T-helper 1 cell treated with Interleukin-12 subunit alpha and Interleukin-12 subunit beta and Interleukin-4 antibody, amounts not matched to agents 30 ng/mL and 1 ng/mL, for 36 hours (primary cell): ENCODE measurements at regions not wholly inside any gene's neighbourhood (a gene's known extent, or its start where the extent isn't known, plus 50 kb on each side); places are given as distances from the start of the nearest gene placed in this dataset.
"Not testable (repeated sequence)": the region's sequence is repeated elsewhere in the genome, so short reads cannot be mapped to it uniquely, and the experiment has no call there.

Source experiments
- intact Hi-C: fragments of 100-400 bp; cut with micrococcal nuclease; formaldehyde crosslinking; loops from one replicate; pipeline ENCODE4 v1.15.1; 2024

DNA sequence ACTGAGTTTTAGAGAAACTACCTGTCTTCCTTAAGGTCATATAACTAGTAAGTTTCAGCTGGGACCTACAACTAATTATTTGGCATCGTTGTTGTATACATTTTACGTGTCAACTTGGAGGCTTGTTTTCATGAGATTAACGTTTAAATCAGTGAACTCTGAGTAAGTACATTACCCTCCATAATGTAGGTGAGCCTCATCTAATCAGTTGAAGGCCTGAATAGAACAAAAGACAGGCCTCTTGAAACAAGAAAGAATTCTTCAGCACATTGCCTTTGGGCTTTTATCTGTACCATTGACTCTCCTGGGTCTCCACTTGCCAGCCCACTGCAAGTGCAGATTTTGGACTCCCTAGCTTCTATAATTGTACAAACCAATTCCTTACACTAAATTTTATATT, 364.6 kb downstream of the ADGRL2 start:
- intact Hi-C loops: no loop called here

DNA sequence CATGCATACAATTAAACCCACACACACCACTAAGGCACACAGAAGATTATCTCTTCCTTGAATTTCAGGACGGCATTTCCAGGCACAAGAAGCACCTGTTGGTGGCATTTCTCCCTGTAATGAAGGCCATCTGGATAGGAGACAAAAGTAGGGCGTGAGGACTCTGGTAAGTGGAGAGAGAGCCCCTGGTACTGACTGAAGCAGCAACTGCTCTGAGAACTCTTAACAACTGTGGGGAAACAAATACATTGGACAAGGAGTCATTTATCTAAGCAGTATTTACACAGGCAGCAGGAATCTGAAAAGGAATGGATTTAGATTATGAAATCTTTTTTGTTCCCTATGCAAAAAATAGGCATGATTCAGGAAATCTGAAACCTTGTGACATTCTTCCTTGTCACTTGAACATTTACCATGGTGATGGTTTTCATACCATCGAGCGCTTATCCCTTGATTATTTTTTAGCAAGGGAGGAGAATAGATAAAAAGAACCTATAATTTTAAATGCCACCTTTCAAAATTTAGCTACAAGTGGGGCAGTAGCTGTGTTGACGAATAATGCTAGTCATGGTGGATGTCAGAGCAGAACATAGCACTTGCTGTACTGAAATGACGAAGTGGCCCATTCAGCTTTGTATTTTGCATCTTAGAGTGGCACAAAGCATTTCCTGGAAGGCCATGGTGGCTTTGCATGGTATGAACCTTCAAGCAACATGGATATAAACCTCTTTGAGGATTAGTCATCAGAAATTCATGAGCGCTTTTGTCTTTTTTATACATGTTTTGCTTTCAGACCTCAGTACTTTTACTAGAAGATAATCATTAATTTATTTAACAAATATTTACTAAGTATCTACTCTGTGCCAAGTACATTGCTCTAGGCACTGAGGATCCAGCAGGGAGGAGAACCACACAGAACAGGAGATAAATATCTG, 362.0 kb downstream of the ADGRL2 start:
- intact Hi-C loops: loop anchor here (5.0 kb wide), 1 partner anchor 1345 kb away; no protein-coding TSS in a partner anchor

DNA sequence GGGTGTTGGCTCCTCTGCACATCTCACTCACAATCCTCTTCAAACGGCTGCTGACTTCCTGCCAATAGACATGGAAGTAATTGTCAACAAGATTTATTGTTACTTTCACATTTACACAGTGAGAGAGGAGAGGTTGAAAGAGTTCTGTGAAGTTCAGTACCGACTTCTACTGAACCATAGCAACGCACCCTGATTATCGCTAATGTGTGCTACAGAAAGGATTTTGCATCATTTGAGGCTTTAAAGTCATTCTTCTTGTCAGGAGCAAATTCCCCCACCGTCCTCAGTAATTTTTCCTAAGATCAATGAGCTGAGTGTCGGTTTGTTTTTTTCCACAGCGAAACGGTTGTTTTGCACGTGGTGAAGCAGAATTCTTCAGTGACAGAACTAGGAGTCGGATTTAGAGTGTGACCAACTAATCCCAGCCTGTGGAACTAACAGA, 361.0 kb downstream of the ADGRL2 start:
- intact Hi-C loops: loop anchor here (5.0 kb wide), 1 partner anchor 1346 kb away; no protein-coding TSS in a partner anchor

DNA sequence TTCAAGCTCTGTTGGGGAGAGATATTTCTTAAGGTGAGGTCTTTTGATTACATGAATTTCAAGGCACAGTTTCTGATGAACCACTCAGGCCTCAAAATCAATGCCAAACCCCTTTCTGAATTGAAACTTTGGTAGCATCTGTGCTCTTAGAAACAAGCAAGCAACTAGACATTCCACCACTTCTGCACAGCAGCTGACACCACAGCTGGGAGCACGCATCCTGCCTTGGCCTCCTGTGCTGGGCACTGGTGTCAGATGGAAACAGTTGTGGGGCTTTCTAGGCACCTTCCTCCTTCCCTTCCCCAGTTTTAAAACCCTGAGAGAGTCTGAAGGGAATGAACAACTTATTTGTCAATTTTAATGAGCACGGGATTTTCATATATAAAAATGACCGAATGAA, 360.2 kb downstream of the ADGRL2 start:
- intact Hi-C loops: loop anchor here (5.0 kb wide), 1 partner anchor 1346 kb away; no protein-coding TSS in a partner anchor

DNA sequence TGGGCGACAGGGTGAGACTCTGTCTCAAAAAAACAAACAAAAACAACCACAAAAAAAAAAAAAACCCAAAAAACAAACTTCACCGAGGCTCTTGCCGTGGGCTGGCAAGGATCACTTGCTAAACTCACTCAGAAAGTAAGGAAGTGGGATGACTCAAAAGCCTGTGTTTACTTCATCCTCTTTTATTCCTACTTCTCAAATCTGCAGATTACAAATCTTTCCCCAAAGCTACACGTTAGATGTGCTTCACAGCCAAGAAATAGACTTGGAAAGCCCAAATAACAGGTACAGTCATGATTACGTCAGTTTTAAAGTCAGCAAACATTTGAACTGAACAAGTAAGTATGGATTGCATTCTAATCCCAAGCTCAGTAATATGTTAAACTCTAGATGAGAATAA, 359.3 kb downstream of the ADGRL2 start:
- intact Hi-C loops: loop anchor here (5.0 kb wide), 1 partner anchor 1347 kb away; no protein-coding TSS in a partner anchor

DNA sequence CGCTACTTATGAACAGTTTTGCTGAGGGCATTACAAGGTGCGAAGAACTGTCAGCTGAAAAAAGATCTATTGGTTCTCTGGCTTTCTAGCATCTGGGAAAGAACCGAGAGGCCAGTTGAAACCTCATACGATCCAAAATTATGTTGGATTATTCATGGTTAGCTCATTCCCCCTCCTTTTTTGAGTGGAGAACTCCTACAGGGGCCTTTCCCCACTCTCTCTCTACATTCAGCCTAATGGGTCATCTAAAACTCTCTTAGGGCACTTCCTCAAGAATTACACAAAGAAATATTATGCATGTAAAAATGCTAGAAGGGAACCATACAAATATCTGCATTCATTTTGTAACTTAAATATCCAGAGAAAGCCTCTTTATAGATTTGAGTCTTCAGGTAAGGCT, 358.2 kb downstream of the ADGRL2 start:
- intact Hi-C loops: no loop called here

DNA sequence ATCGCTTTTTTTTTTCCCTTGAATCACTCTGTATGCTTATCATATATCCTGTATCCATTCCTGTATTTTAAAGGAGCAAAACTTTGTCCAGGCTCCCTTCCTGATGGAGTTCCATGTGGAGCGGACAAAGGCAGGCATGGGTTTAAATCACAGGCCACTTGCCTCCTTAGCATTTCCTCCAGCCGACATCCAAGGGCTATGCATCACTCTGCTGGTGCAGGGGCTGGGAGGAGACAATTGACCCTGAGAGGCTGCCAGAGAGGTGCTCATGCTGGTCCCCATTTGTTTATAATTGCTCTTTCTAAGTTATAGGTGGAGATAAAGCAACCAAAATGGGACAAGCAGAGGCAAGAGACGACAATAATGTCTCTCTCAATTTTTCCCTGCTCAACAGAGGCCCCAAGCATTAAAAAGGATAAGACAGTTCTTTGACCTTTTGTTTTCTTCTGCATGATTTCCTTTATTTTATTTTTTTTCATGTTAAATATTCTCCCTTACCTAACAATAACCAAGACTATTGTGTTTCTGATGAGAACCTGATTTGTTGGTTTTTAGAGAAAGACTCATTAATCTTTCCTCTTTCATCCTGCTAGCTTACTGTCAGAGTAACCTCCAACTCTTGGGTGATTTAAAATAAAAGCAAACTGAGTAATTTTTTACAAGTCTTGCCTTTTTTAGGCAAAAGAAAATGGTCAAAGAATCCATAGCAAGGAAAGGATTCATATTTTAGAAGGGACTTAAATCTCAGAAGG, 353.7 kb downstream of the ADGRL2 start:
- intact Hi-C loops: no loop called here

DNA sequence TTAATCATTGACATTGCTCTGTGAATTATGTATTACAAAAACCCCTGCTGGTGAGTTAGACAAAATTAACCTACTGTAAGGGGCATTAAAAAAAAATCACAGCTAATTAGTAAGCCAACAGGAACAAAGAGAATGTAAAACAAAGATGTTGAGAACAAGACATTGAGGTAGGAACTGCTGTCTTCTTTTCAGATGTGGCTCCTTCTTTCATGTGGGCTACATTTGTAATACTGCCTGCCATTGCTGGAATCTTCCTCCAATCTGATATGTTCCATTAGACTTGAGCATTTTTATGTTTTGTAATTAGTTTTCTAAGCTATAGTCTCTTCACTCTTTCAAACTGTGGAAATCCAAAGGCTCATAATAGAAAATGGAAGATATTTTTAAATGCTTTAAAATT, 353.0 kb downstream of the ADGRL2 start:
- intact Hi-C loops: no loop called here

DNA sequence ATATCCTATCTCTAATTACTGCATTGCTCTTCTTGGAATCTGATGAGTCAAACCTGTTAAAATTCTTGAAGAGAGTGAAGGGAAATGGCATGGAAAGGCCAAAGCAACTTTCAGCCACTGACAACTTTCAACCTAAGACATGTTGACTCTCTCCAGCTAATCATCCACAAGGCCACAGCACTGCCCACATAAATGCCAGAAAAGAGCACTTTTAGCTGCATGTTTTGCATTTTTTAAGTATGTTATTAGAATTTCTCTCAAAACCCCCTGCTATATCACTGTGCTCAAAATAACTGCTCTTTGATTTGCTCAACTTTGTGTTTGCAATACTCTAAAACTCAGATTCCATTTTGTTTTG, 352.5 kb downstream of the ADGRL2 start:
- intact Hi-C loops: no loop called here

DNA sequence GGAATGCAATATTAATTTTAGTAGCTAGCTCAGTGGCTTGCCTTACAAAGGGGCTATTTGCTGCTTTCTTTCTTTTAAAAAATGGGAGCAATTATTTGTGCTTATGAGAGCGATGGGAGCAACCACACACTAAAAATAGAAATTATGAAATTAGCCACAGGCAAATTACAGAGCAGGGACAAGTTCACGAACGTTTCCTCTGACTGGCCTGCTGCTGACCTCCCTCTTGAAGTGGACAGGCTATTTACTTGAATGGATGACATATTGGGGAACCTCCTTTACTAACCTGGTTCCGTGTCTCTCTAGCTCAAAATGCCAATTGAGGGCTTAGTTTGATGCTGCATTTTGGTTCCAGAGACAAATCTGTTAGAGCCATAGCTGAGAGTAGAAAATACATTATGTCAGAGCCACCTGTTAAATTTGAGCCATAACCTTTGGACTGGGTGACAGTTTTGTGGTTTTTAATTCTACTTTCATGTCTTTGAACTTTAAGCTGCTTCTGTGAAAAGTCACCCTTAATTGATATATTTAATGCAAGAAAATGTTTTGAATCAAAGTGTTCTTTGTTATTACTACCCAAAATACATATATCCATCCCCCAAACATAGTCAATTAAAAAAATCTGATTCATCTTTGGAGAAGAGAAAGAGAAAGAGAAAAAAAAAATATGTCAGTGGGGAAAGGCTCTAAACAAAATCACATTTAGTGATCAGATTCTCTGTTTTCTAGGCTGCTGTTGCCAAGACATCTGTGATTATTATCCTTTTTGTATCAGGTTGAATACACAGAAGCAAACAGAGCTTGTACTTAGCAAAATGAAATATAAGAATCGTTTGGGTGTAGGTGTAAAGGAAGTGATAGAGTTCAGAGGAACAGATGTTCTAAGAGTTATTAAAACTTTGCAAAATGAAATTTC, 351.9 kb downstream of the ADGRL2 start:
- intact Hi-C loops: no loop called here

DNA sequence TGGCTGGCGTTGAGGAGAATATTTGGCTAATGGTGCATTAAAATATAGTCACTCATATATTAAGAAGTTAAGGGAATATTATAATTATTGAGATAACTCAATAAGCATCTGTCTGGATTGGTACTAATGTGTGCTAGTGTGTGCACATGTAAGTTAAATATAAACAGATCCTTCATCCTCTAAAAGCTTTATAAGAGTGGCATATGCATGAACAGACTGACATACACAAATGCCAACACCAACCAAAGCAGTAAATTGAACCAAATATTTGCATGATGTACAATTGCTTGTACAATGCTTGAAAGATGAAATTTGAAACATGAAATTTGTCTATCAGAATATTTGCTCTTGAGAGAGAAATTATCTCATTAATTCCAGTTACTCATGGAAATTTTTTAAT, 344.9 kb downstream of the ADGRL2 start:
- intact Hi-C loops: no loop called here

DNA sequence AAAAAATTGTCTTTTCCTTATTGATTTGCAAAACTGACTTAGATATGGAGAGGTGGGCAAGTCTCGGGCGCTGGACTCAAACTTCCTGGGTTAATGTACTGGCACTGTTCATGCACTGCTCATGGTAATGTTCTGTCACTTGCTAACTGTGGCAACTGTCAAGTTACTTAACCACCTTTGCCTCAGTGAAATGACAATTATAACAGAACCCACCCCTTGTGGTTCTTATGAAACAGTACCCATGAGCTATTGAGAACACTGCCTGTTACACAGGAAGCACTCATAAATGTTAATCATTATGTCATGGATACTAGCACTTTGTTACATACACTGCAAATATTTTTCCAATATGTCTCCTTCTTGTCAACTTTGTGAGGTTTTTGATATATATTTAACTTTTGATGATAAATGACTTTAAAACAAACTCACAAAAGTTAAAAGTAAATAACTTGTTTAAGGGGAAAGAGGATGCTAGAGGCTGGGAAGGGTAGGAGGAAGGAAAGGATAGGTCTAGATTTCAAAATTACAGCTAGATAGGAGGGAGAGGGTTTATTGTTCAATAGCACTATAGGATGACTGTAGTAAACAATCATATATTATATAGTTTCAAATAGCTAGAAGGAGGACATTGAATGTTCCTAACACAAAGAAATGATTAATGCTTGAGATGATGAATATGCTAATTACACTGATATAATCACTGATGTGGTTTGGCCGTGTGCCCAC, 342.5 kb downstream of the ADGRL2 start:
- intact Hi-C loops: no loop called here

DNA sequence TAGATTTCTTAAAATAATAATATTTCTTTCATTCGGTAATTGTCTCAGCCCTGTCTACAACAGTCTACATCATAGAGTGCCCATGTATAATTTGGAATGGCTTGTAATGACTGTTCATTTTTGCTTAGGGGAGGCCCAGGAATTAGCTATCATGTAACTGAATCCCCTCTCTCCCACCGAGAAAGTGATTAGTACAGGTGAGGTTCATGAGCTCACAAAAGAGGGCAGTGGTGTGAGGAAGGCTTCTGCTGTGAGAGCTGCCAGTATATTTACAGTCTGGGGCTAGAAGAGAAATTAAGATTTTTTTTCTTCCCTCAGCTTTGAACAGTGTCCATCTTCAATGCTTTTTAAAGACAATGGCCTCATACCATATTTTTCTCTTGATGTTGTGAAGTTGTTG, 340.7 kb downstream of the ADGRL2 start:
- intact Hi-C loops: no loop called here

DNA sequence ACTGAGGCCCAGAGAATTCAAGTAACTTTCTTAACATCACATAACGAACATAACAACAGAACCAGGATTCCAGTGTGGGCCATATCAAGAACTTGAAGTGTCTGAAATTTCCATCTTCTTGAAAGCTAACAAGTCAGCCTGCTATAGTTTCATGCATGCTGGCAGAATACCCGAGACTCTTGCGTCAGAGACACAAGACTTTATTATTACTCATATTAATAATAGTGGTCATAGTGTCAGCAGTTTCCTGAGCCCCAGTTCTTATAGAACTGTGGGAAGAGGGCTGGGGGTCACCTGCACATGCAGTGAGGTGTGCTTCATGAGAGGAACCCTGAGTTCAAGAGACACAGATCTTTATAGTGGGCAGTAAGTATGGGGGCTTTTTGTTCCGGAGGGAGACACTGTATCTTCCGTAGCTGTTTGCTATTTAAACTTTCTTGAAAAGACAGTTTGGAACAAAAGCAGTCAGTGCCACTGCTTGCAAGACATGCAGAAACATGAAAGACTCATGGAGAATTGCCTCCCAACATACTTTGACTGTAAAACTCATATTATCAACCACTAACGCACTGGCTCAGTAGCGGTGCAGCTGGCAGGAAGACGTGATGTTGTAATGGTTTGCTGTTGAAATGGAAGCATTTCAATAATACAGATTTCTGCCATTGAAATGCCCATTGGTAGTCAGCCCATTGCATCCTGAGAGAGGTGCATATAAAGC, 339.2 kb downstream of the ADGRL2 start:
- intact Hi-C loops: no loop called here

DNA sequence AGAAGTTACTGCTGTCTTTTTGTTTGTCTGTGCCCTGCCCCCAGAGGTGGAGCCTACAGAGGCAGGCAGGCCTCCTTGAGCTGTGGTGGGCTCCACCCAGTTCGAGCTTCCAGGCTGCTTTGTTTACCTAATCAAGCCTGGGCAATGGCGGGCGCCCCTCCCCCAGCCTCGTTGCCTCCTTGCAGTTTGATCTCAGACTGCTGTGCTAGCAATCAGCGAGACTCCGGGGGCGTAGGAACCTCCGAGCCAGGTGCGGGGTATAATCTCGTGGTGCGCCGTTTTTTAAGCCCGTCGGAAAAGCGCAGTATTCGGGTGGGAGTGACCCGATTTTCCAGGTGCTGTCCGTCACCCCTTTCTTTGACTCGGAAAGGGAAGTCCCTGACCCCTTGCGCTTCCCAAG, 335.6 kb downstream of the ADGRL2 start:
- intact Hi-C loops: not testable (repeated sequence)

DNA sequence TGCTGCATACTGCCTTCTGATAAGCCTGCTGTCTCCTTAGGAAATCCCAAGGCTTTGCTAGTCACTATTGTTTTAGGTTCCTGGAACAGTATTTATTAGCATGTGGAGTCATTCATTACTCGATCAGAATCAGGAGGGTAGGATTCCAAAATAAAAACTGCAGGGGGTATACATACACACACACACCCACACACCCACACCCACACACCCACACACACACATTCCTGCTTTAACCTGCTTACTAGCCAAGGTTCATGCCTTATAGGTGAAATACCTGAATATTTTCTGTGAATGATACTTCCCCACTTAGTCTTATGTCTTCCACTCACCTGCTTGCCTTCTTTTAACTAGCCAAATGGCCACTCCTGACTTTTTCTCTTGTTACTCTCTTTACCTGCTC, 325.1 kb downstream of the ADGRL2 start:
- intact Hi-C loops: no loop called here

DNA sequence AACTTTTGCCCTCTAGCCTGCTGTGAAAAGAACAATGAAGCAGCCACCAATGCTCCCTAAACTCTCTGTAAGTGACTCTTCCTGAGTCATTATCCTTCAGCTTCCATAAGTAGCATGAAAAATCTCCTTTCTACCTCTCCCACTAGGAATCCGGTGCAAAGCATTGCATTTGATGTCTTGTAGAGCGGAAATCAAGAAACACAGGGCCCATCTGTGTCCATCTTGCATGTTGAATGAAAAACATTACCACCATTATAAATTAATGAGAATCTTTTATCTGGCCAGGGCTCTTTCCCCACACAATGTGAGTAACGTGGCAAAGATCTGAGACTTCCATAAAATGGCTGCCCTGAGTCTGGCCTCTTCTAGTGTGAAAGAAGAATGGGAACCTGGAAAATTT, 324.4 kb downstream of the ADGRL2 start:
- intact Hi-C loops: no loop called here

DNA sequence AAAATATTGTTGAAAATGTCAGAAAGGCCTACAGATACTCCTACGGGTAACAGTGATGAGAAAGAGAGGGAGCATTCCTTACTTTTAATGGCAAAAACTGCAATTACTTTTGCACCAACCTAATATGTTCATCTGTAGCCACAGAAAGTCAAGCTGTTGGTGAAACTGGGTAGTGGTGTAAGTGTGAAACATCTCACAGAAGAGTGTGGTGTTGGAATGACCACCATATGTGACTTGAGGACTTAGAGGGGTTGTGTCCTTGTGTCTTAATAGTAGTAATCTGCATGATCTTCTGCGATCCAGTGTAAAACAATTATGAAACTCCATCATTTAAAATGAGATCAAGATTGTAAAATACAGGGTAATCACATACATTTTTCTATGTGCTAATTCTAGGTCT, 320.7 kb downstream of the ADGRL2 start:
- intact Hi-C loops: no loop called here

DNA sequence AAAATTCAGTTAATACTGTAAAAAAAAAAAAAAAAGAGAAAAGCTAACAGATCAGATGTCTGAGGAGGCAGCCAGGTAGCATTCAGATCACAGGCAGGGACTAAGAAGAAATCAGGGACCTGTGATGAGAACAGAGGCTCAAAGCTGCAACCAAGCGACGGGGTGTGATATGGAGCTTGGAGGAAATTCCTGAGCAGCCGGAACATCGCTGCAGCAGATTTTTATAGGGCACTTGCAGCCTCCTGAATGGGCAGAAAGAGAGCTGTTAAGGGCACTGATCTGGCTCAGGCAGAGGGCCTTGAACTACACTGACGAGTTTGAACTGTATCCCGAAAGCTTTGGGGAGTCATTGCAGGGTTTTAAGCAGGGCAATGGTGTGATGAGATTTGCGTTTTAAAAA, 315.4 kb downstream of the ADGRL2 start:
- intact Hi-C loops: no loop called here

DNA sequence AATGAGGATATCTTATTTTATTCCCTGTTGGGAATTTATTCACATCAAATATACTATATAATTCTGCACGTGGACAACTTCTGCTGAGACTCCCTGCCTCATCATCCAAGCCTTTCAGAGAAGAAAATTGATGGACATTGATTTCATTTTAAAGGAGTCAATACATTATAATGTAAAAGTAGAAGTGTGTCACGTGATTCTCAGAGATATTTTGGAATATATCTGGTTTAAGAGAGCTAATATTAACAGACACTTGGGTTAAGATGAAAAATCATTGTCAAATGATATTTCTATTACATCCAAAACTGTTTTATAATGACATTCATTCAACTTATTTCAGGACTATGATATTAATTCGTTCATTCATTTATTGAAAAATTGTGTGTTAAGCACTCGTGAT, 314.2 kb downstream of the ADGRL2 start:
- intact Hi-C loops: no loop called here
